DND-41 (cell line): ENCODE measurements at regions not wholly inside any gene's neighbourhood (a gene's known extent, or its start where the extent isn't known, plus 50 kb on each side); places are given as distances from the start of the nearest gene placed in this dataset.

Experiments used
- ATAC-seq: fragments of 200-7000 bp; cut with Tn5 transposase; 3 replicates; pipeline ENCODE4 v1.9.1; 2021; ENCODE audit warnings: low read depth; ENCODE audit not compliant: insufficient read depth
- DNase-seq: peaks from one replicate; pipeline ENCODE4 v3.0.0-alpha.2; 2020
- H2AFZ ChIP-seq: 2 replicates; pipeline ENCODE4 v1.6.0; 2012; ENCODE audit warnings: low read depth, low read length
- H3K27ac ChIP-seq: 2 replicates; pipeline ENCODE4 v1.5.1; 2012; ENCODE audit warnings: low read length, inconsistent platforms
- H3K27me3 ChIP-seq: fragments of 200-600 bp; sonication (generic); 2 replicates; pipeline ENCODE4 v1.6.0; 2012; ENCODE audit warnings: low read length, mild to moderate bottlenecking, inconsistent platforms; ENCODE audit not compliant: insufficient read depth, poor library complexity
- H3K36me3 ChIP-seq: 2 replicates; pipeline ENCODE4 v1.5.1; 2012; ENCODE audit warnings: low read length, inconsistent platforms; ENCODE audit not compliant: insufficient read depth
- H3K4me1 ChIP-seq: 2 replicates; pipeline ENCODE4 v1.5.1; 2012; ENCODE audit warnings: mild to moderate bottlenecking, low read length; ENCODE audit not compliant: insufficient read depth
- H3K4me2 ChIP-seq: 2 replicates; pipeline ENCODE4 v1.6.0; 2012; ENCODE audit warnings: mild to moderate bottlenecking, moderate library complexity, low read length, inconsistent platforms; ENCODE audit not compliant: insufficient read depth
- H3K4me3 ChIP-seq, 2 experiments: fragments of 200-600 bp in 1 of 2; shearing (Covaris generic) in 1 of 2; 2 replicates each; pipeline ENCODE4 v1.5.1; 2012 to 2016; ENCODE audit warnings: inconsistent platforms in 2 of 2, low read length in 2 of 2, mild to moderate bottlenecking in 2 of 2, low read depth in 1 of 2, moderate library complexity in 1 of 2
- H3K79me2 ChIP-seq: 2 replicates; pipeline ENCODE4 v1.6.0; 2012; ENCODE audit warnings: low read length, inconsistent platforms; ENCODE audit not compliant: insufficient read depth
- H3K9ac ChIP-seq: 2 replicates; pipeline ENCODE4 v1.6.0; 2012; ENCODE audit warnings: low read depth, mild to moderate bottlenecking, inconsistent platforms, low read length, moderate library complexity
- H3K9me3 ChIP-seq: 2 replicates; pipeline ENCODE4 v1.5.1; 2012; ENCODE audit warnings: low read length, moderate library complexity, mild to moderate bottlenecking, inconsistent platforms; ENCODE audit not compliant: insufficient read depth, severe bottlenecking
- H4K20me1 ChIP-seq: 2 replicates; pipeline ENCODE4 v1.6.0; 2012; ENCODE audit warnings: low read length; ENCODE audit not compliant: insufficient read depth
- EZH2 ChIP-seq: IDR thresholded peaks from 3 replicates; pipeline ENCODE4 v1.6.1; 2012; ENCODE audit warnings: borderline replicate concordance, low read depth, mild to moderate bottlenecking, moderate library complexity, low read length, inconsistent platforms; ENCODE audit not compliant: severe bottlenecking
- TF ChIP-seq, protein P1 (sequence below): IDR thresholded peaks from 2 replicates; pipeline ENCODE4 v1.5.1; 2012; ENCODE audit warnings: borderline replicate concordance, low read length, moderate library complexity, mild to moderate bottlenecking; ENCODE audit not compliant: poor library complexity, severe bottlenecking; ENCODE audit errors: extremely low read depth

DNA sequence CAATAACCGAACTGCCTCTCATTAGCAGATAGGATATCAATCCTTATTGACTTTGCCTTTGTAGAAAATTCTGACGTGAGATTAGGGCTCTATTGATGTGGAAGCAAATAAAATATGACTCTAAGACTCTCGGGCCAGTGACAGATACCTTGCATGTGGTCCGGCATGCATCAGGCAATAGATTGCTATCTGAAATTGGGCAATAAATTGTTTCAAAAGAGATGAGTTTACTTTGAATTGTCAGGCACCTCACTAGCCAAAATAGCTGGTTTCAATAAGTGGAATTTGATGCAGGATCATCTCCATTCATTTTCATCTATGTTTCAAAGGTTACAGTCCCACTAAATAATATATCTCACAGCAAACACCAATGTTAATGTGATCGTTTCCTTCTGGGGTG lies 186.3 kb upstream of the PLEKHA5 start:
- no peaks in the 10 kb centered on the region for H3K4me1 ChIP-seq
- no peaks in the 10 kb centered on the region for H3K9me3 ChIP-seq
- H3K27ac ChIP-seq = no peak overlapping the region
- DNase-seq (no peak), ATAC-seq (no peak)
- no peaks in the 10 kb centered on the region for H3K79me2 ChIP-seq
- no peak overlapping the region for H2AFZ ChIP-seq
- TF ChIP-seq EZH2 = no peak
- TF ChIP-seq, protein P1, sequence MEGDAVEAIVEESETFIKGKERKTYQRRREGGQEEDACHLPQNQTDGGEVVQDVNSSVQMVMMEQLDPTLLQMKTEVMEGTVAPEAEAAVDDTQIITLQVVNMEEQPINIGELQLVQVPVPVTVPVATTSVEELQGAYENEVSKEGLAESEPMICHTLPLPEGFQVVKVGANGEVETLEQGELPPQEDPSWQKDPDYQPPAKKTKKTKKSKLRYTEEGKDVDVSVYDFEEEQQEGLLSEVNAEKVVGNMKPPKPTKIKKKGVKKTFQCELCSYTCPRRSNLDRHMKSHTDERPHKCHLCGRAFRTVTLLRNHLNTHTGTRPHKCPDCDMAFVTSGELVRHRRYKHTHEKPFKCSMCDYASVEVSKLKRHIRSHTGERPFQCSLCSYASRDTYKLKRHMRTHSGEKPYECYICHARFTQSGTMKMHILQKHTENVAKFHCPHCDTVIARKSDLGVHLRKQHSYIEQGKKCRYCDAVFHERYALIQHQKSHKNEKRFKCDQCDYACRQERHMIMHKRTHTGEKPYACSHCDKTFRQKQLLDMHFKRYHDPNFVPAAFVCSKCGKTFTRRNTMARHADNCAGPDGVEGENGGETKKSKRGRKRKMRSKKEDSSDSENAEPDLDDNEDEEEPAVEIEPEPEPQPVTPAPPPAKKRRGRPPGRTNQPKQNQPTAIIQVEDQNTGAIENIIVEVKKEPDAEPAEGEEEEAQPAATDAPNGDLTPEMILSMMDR = no peak
- H3K4me3 ChIP-seq = no peak overlapping the region
- H4K20me1 ChIP-seq = no peaks in the 10 kb centered on the region
- no peaks in the 10 kb centered on the region for H3K36me3 ChIP-seq
- no peak overlapping the region for H3K4me2 ChIP-seq
- H3K27me3 ChIP-seq = peaks cover 4% of the 10 kb centered on the region
- H3K9ac ChIP-seq = no peak overlapping the region

DNA sequence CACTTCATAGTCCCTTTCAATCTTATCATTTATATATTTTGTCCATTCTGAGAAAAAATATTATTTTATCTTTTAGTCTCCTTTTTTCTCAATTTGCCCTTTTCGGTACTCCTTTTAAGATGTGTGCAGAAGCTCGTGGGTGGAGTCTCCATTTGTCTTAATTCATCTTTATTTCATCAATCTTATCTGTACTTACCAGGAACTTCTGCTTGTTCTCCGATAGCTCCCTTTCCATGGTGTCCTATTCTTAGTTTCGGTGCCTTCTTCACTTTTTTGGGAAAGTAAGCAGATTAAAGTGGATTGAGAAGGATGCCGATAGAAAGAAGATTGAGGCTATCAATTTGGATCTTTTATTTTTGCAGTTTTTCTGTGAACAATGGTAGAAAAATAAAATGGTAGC lies 183.4 kb upstream of the PLEKHA5 start:
- Histone ChIP-seq H2AFZ (no peak overlapping the region), H3K27ac (no peak overlapping the region), H3K4me2 (no peak overlapping the region), H3K9me3 (no peaks in the 10 kb centered on the region), H3K4me1 (no peaks in the 10 kb centered on the region), H3K79me2 (no peaks in the 10 kb centered on the region), H3K9ac (no peak overlapping the region), H3K36me3 (no peaks in the 10 kb centered on the region), H4K20me1 (no peaks in the 10 kb centered on the region), H3K4me3 (no peak overlapping the region), H3K27me3 (no peaks in the 10 kb centered on the region)
- DNase-seq (no peak), ATAC-seq (no peak)
- TF ChIP-seq EZH2 = no peak
- TF ChIP-seq, protein P1 = no peak

DNA sequence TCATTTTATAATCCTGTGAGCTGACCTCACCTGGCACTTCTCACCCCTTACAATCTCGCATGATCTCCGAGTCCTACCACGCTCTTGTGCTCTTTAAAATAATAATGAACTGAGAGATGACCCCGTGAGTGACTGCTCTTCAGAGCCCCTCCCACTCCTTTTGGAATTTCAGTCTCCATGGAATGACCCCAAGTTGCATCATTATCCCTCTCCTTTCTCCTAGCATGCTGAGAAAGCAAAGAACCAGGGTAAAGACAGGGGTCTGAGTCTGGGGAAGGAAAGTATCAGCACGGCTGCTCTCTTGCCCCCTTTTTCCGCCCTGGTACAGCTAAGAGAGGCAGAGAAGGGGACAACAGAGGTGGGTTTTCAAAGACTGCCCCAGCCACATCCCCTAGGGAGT lies 178.3 kb upstream of the PLEKHA5 start:
- H3K4me3 ChIP-seq = no peak overlapping the region
- ATAC-seq (no peak), DNase-seq (no peak)
- H3K27ac ChIP-seq = no peak overlapping the region
- H3K36me3 ChIP-seq = no peaks in the 10 kb centered on the region
- TF ChIP-seq, protein P1 = no peak
- no peak for TF ChIP-seq EZH2
- no peaks in the 10 kb centered on the region for H4K20me1 ChIP-seq
- H3K4me2 ChIP-seq = no peak overlapping the region
- H2AFZ ChIP-seq = no peak overlapping the region
- H3K9ac ChIP-seq = no peak overlapping the region
- peaks cover 6% of the 10 kb centered on the region for H3K27me3 ChIP-seq
- no peaks in the 10 kb centered on the region for H3K4me1 ChIP-seq
- H3K79me2 ChIP-seq = no peaks in the 10 kb centered on the region
- H3K9me3 ChIP-seq = no peaks in the 10 kb centered on the region

DNA sequence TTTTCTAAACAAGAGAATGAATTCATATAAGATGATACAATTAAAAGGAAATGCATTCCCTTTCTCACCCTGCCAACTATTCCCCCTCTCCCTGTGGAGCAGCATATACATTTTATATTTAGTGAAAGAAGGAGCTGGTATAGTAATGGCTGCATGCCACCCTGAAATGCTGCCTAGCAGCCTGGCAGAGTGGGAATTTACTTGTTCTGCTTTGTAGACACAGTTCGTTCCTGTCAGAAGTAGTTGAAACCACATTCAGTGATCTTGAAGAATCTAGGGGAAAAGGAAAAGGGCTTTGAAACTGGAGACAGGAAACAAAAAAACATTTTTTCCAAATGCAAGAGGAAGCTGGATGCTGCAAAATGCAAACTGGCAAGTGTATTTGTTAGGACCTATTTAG lies 176.0 kb upstream of the PLEKHA5 start:
- H3K27me3 ChIP-seq = peaks cover 7% of the 10 kb centered on the region
- no peak for TF ChIP-seq EZH2
- TF ChIP-seq, protein P1 = no peak

More for the DNA sequence above, 176.0 kb upstream of the PLEKHA5 start:
- H3K27ac ChIP-seq = no peak overlapping the region
- H4K20me1 ChIP-seq = no peaks in the 10 kb centered on the region
- H2AFZ ChIP-seq = no peak overlapping the region
- no peak overlapping the region for H3K4me2 ChIP-seq
- DNase-seq = no peak
- H3K9me3 ChIP-seq = no peaks in the 10 kb centered on the region
- no peak for ATAC-seq
- H3K36me3 ChIP-seq = no peaks in the 10 kb centered on the region
- H3K79me2 ChIP-seq = no peaks in the 10 kb centered on the region
- H3K4me1 ChIP-seq = no peaks in the 10 kb centered on the region
- H3K4me3 ChIP-seq = no peak overlapping the region
- no peak overlapping the region for H3K9ac ChIP-seq
